Skin of body (tissue), 2 donors: ENCODE measurements at regions not wholly inside any gene's neighbourhood (a gene's known extent, or its start where the extent isn't known, plus 50 kb on each side); places are given as distances from the start of the nearest gene placed in this dataset. TPM values are rescaled to one million over a fixed set of nuclear protein-coding genes. Genes with fewer than 3 reads are reported as not detected.

ENCODE experiments used
- DNase-seq: peaks from one replicate; lab custom pipeline; 2025; lab: John Stamatoyannopoulos, UW
- small RNA-seq: library from RNA; depleted of rRNA; stranded (forward); fragments of <200 nt; gene quantifications from one replicate; pipeline ENCODE3, GENCODE V24; 2014; ENCODE audit warnings: low replicate concordance

- DNase-seq = no peak
Observed at GRCh38 chr2:216923706-216924105, 63.8 kb upstream of the TNP1 start.

GRCh38 chr2:216922175-216922780 is 62.4 kb upstream of the TNP1 start:
- DNase-seq = peak; percentile 5

- DNase-seq = peak; percentile 48
Observed at GRCh38 chr2:216920937-216921456, 61.1 kb upstream of the TNP1 start.

GRCh38 chr2:216920143-216920876 is 60.4 kb upstream of the TNP1 start:
- DNase-seq = peak; percentile 48

GRCh38 chr2:216918088-216918680 is 58.3 kb upstream of the TNP1 start:
- peak; percentile 71 for DNase-seq

- DNase-seq = no peak
Observed at GRCh38 chr2:216916956-216917650, 57.2 kb upstream of the TNP1 start.

GRCh38 chr2:216915557-216916150 is 55.8 kb upstream of the TNP1 start:
- peak; percentile 42 for DNase-seq

- no peak for DNase-seq
Observed at GRCh38 chr2:216914491-216914890, 54.6 kb upstream of the TNP1 start.

GRCh38 chr2:216911886-216912285 is 52.0 kb upstream of the TNP1 start:
- DNase-seq = no peak

GRCh38 chr2:216911008-216911407 is 51.1 kb upstream of the TNP1 start:
- no peak for DNase-seq

GRCh38 chr2:216909541-216910210 is 49.8 kb upstream of the TNP1 start:
- no peak for DNase-seq

Small RNAs in the stretch of these regions (small RNA-seq; reads per million reads assigned to genes)
- not detected for gene RF01983
